ENCODE measurements at regions not wholly inside any gene's neighbourhood (a gene's known extent, or its start where the extent isn't known, plus 50 kb on each side); places are given as distances from the start of the nearest gene placed in this dataset.
"Not testable (repeated sequence)": the region's sequence is repeated elsewhere in the genome, so short reads cannot be mapped to it uniquely, and the experiment has no call there.

GRCh38 chr2:87345283-87345682 lies 323.6 kb upstream of the PLGLB1 start:
- not testable (repeated sequence) for TF ChIP-seq CTCF (optimal IDR thresholded peaks at IDR 0.05 in 1 of 3, IDR thresholded peaks at IDR 0.05 in 1 of 3, conservative IDR thresholded peaks at IDR 0.05 in 1 of 3; ENCODE audit: extremely low read depth in 1 of 3, insufficient read depth in 2 of 3, low read length in 3 of 3); EZH2 (IDR thresholded peaks at IDR 0.05; ENCODE audit: low read length)
